ENCODE measurements at regions not wholly inside any gene's neighbourhood (a gene's known extent, or its start where the extent isn't known, plus 50 kb on each side); places are given as distances from the start of the nearest gene placed in this dataset.
"Not testable (repeated sequence)": the region's sequence is repeated elsewhere in the genome, so short reads cannot be mapped to it uniquely, and the experiment has no call there.

DNA sequence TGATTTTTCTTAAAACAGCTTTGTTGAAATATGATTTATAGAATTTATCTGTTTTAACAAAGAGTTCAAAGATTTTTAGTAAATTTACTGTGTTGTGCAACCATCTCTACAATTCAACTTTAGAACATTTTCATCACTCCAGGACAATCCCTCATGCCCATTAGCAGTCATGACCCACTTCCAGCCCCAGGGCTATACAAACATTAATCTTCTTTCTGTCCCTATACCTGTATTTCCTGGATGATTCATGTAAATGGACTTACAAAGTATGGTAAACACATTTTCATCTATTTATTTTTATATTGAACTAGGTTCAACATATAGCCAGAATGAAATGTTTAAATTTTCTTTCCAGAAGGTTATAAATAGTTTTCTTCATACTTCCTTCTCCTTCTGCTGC is 127.8 kb upstream of the CCDC180 start:
- DNase-seq (ENCODE audit: low spot score), result no peak

DNA sequence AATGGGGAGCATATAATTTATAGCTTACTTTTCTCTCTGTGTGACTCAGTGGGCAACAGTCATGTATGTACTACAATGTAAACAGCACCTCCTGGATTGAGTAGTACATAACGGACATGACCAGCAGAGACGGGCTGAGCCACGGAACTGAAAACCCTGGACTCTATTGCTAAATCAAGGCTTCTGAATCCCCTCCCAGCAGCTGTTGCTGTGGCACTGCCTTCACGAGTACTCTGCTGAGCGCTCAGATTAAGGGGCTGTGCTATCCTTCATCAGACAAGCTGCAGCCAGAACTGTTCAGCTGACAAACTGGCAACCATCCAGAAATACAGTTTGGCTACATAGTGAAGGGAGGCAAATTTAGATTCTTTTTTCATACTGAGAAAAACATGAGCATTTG is 131.3 kb upstream of the CCDC180 start:
- no peak for DNase-seq (ENCODE audit: low spot score)

DNA sequence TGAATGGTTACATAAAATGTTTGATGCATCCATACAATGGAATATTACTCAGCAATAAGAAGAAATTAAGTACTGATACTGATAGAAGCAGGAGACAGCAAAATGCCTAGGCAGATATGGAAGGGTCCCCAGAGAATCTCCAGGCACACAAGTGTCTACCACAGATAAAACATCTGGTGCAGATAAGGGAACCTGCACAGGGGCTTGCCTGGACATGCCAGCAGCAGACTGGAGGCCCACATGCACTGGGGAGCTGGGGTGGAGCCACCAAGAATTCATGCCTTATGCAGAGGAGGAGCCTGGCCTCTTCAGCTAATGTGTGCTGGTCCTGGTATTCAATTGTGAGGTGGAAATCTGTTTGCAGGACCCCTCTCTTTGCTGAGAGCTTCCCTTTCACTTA is 129.2 kb upstream of the CTSV start:
- not testable (repeated sequence) for DNase-seq (ENCODE audit: low spot score)

DNA sequence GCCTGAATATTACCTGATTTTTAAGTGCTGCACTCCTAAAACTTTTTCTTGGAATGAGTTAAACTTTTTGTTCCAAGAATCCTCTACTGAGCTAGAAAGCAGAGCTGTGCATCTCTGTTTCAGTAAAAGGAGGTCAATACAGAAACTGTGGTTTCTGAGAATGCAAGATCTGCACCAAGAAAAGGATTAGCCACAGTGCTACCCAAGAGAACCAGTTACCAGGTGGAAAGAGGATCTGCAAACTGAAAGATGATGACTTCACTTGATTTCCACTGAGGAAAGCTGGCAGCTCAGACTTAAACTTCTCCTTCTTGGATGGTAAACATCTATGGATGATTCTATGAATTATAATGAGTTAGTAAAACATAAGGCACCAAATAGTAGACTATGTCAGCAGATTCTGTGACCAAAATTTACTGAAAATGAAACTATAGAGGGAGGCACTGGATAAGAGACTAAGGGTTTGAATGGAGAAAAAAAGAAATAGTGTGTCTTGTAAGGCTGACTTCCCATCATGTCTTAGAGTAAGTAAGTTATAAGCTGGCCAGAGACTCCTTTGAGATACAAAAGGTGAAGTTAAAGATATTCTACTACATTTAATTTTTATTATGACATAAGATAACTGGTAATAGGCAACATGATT is 127.7 kb upstream of the CTSV start:
- DNase-seq (ENCODE audit: low spot score), result not testable (repeated sequence)

DNA sequence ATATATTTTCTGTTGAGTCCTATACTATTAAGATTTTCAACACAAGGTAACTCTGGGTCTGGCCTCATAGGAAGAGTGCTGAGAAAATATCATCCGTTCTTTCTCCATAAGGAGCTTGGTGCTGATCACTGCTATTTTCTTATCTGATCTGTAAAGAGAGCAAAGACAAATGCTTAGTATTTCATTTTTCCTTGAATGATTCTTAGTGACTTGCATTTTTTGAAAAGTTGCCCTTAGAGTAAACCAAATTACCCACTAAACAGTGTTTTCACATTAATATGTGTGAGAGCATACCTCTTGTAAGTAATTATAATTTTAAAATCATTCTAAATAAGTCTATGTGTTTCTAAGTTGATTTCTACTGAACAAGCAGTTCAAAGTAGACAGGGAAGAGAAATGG is 121.3 kb upstream of the CTSV start:
- no peak for DNase-seq (ENCODE audit: low spot score)

DNA sequence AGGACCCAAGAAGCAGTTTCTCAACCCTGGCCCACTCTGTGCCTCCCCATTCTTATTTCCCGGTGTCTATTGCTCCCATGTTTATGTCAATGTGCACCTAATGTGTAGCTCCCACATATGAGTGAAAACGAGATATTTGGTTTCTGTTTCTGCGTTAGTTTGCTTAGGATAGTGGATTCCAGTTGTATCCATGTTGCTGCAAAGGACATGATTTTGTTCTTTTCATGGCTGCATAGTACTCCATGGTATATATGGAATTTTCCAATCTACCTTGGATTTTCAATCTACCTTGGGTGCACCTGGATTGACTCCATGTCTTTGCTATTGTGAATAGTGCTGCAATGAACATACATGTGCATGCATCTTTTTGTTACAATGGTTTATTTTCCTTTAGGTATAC is 119.8 kb upstream of the CTSV start:
- DNase-seq (ENCODE audit: low spot score), result not testable (repeated sequence)

DNA sequence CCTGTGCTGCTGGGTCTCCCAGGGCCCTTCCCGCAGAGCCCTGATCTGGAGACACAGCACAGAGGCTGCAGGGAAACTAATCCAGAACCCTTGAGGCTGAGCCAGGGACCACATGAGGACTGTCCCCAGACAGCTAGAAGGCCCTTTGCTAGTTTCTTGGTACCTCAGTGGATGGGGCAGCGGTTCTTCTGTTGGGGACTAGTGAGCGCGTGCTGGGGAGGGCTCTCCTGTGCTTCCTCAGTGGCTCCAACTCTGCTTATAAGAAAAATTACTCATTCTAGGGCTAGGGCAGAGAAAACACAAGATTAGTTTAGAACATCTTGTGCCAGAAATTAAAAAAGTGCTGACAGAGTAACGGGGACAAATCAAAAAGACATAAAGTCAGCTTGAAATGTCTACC is 116.5 kb upstream of the CTSV start:
- DNase-seq (ENCODE audit: low spot score), result not testable (repeated sequence)

DNA sequence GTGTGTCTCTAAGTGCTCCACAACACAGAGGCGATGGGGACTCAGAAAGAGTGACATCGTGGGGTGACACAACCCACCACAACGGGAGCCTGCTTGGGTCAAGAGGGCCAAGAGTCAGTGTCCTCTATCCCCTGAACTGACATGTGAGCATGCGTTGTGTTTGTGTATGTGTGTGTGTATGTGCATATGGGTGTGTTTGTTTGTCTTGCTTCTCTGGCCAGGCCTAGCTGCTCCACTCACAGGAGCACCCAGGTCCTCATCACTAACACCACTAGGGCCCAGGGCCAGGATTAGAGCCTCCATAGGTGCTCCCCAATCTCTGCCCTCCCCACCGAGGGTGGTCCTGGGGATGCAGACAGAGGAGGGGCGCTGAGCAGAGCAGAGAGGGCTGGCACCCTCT is 115.0 kb upstream of the CTSV start:
- no peak for DNase-seq (ENCODE audit: low spot score)

DNA sequence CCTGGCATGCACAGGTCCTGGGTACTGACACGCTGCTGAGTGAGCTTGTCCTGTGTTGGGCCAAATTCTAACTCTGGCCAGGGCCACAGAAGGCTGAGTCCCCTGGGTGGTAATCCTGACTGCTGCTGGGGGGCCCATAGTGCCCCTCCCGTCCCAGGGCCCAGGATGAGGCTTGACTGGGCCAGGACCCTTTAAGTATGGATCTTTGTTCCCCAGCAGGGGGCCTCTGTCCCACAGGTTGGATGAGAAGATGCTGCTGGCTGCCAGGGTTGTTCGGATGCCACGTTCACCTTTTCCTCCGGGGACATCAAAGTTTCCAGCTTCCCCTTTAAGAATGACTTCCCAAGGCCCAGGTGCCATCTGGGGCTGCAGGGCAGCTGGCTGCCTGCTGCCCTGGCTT is 114.2 kb upstream of the CTSV start:
- not testable (repeated sequence) for DNase-seq (ENCODE audit: low spot score)

DNA sequence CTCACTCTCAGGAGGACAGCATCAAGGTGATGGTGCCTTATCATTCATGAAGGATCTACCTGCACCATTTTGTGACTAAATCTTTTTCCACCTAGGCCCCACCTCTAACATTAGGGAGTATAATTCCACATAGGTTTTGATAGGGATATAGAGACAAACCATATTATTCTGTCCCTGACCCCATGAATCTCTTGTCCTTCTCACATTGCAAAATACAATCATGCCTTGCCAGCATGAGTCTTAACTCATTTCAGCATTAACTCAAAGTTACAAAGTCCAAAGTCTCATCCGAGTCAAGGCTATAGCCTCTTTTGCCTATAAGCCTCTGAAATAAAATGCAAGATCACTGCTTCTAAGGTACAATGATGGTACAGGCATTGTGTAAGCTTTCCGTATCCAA is 111.5 kb upstream of the CTSV start:
- not testable (repeated sequence) for DNase-seq (ENCODE audit: low spot score)

DNA sequence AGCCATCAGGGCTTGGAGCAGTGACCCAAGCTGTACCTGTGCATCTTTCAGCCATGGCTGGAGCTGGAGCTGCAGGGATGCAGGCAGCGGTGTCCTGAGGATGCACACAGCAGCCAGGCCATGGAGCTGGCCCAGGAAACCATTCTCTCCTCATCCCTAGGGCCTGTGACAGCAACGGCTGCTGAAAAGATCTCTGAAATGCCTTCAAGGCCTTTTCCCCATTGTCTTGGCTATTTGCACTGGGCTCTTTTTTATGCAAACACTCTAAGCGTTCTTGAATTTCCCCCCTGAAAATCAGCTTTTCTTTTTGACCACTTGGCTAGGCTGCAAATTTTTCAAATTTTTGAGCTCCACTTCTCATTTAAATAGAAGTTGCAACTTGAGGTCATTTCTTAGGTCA is 109.5 kb upstream of the CTSV start:
- DNase-seq (ENCODE audit: low spot score), result not testable (repeated sequence)

DNA sequence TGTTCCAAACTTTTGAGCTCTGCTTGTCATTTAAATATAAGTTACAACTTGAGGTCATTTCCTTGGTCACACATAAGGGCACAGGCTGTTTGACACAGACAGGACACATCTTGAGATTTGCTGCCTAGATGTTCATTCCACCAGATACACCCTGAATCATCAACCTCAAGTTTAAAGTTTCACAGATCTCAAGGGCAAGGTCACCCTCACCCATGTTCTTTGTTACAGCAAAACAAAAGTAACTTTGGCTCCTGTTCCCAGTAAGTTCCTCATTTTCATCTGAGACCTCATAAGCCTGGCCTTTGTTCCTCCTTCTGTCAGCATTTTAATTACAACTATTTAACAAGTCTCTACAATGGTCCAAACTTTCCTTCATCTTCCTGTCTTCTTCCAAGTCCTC is 106.7 kb upstream of the CTSV start:
- DNase-seq (ENCODE audit: low spot score), result not testable (repeated sequence)

DNA sequence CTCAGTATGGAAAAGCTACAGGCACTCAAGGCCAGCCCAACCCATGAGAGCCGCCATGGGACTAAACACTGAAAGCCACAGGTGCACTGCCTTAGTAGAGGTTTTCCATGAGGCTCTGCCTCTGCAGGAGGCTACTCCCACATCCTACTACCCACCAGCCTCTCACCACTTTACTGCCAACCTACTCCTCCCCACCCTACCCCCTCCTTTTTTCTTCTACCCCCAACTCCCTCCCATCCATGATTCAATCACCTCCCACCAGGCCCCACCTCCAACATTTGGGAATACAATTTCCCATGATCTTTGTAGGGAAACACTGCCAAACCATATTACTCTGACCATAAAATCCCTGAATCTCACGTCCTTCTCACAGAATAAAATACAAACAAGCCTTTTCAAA is 101.6 kb upstream of the CTSV start:
- DNase-seq (ENCODE audit: low spot score), result no peak

DNA sequence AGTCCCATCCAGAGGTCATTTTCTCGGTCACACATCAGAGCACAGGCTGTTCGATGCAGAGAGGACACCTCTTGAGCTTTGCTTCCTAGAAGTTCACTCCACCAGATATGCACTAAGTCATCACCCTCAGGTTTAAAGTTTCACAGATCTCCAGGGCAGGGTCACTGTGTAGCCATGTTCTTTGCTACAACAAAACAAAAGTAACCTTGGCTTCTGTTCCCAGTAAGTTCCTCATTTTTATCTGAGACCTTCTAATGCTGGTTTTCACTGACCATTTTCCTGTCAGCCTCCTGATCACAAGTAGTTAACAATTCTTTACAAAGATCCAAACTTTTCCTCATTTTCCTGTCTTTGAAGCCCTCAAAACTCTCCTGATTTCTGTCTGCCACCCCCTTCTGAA is 97.5 kb upstream of the CTSV start:
- DNase-seq (ENCODE audit: low spot score), result no peak

DNA sequence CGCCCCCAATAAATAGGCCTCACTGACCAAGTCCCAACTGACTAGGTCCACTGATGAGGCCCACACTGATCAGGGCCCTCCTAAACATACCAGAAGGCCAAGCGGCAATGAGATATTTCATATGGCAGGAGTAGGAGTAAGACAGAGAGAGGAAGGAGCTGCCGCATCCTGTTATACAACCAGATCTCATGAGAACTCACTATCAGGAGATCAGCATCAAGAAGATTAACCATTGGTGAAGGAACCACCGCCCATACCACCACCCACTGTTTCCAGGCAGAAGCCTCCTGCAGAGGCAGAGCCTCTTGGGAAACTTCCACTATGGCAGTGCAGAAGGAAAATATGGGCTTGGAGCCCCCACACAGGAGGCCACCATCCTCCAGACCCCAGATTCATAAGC is 95.0 kb upstream of the CTSV start:
- not testable (repeated sequence) for DNase-seq (ENCODE audit: low spot score)

DNA sequence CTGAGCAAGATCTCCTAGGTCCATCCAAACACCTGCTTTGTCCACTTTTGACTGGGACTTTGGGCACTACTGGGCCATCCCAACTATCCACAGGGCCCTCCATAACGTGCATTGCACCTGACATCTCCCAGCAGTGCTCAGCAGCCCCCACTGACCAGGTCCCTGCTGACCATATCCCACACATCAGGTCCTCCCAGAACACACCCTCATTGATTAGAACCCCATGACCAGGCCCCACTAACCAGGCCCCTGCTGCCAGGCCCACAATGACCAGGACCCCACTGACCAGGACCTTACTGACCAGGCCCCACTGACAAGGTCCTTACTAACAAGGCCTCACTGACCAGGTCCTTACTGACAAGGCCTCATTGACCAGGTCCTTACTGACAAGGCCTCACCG is 93.9 kb upstream of the CTSV start:
- no peak for DNase-seq (ENCODE audit: low spot score)

DNA sequence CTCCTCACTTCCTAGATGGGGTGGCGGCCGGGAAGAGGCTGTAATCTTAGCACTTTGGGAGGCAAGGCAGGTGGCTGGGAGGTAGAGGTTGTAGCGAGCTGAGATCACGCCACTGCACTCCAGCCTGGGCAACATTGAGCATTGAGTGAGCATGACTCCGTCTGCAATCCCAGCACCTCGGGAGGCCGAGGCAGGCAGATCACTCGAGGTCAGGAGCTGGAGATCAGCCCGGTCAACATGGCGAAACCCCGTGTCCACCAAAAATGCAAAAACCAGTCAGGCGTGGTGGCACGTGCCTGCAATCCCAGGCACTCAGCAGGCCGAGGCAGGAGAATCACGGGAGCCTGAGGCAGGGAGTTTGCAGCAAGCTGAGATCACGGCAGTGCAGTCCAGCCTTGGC is 91.9 kb upstream of the CTSV start:
- not testable (repeated sequence) for DNase-seq (ENCODE audit: low spot score)

DNA sequence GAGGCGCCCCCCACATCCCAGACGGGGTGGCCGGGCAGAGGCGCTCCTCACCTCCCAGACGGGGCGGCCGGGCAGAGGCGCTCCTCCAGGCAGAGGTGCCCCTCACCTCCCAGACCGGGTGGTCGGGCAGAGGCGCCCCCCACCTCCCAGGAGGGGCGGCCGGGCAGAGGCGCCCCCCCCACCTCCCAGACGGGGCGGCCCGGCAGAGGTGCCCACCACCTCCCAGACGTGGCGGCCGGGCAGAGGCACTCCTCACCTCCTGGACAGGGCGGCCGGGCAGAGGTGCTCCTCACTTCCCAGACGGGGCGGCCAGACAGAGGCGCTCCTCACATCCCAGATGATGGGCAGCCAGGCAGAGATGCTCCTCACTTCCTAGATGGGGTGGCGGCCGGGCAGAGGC is 91.4 kb upstream of the CTSV start:
- DNase-seq (ENCODE audit: low spot score), result not testable (repeated sequence)

DNA sequence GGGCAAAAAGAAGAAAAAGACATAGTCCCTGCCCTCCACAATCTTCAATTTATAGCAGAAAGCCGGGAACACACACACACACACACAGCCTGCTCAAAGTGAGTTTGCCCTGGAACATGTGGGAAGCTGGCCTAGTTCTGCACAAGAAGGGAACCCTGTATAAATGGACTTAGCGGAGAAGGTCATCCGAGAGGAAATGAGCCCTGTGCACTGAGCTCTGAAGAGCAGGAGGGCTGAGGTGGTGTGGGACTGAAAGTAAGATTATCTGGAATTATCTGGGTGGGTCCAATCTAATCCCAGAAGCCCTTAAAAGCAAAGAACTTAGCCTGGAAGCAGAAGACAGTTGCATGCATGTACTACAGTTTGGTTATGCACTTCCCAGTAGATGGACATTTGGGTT is 90.0 kb upstream of the CTSV start:
- no peak for DNase-seq (ENCODE audit: low spot score)

DNA sequence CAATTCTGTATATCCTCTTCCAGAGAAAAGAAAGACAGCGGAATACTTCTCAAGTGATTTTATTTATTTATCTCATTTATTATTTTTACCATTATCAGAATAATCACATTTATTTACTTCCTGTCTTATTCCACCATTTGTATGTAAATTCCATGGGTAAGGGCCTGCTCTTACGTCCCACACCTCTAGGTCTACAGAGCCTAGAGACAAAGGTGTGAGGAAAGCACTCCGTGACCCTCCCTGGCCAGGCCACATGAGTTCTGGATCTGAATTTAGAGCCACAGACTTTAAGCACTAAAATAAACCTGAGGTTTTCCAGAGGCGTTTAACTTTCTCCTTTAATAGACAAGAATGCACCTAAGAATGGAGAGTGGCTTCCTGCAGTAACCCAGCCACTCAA is 85.3 kb upstream of the CTSV start:
- DNase-seq (ENCODE audit: low spot score), result no peak

DNA sequence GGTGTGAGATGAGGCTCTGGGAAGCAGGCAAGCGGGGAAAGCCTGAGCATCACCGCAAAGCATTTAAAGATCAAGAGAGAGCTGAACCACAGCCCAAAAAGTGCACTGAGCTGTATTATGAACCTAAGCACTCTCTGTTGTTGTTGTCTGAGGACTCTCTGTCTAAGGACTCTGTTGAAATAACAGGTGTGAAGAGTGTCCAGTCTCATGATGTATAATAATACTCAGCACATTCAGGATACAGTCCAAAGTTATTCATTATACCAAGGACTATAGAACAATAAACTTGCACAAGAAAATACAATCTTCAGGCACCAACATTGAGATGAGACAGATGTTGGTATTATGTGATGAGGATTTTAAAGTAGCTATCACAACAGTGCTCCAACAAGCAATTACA is 71.8 kb upstream of the CTSV start:
- no peak for DNase-seq (ENCODE audit: low spot score)

DNA sequence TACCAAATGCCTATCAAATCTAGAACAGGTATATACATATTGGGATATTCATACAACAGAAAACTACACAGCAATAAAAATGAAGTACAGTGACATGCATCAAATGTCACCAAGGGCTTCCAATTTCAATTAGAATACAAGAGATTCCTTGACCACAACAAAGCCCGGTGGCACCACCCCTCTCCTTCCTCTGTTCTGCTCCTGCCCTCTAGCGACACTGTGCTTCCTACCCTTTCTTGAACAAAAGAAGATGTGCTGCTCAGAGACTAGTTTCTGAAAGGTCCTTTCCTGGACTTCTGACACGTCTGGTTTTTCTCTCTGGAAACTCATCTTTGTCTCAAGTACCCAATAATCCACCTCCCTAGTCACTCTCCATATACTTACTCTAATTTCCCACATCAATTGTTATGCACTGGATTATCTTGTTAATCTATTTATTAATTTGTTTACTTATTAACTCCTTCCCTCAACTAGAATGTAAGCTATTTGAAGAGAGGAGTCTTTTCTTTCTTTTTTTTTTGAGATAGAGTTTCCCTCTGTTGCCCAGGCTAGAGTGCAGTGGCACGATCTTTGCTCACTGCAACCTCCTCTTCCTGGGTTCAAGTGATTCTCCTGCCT is 70.4 kb upstream of the CTSV start:
- DNase-seq (ENCODE audit: low spot score), result peak; percentile 59

DNA sequence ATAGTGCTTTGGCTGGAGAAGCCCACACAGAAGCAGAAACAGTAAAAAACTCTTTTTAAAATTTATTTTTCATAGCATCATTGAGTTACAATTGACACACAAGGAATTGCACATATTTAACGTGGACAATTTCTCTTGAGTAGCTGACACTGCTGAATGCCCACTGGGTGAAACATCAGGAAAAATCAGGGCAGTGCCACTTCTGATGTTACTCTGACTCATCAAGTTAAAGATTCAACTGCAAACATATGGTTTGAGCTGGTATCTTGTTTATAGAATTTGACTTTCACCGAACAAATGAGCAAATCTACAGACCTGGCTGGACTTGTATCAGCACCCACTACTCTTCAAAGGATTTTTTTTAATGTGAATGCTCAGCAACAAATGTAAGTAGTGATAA is 66.3 kb upstream of the CTSV start:
- not testable (repeated sequence) for DNase-seq (ENCODE audit: low spot score)

Measured in ecto neural progenitor cell (in vitro differentiated cells).